K562 (cell line): ENCODE measurements at regions not wholly inside any gene's neighbourhood (a gene's known extent, or its start where the extent isn't known, plus 50 kb on each side); places are given as distances from the start of the nearest gene placed in this dataset.
A peak's percentile ranks its signal among the peaks of the same experiment; 100 is the strongest.

Experiments used
- ATAC-seq: fragments of 200-7000 bp; cut with Tn5 transposase; 3 replicates; pipeline ENCODE4 v1.9.1; 2020; ENCODE audit warnings: moderate library complexity
- BruUV-seq: library from RNA; stranded (reverse); fragments of 400-500 nt; replicated peaks from 2 replicates; lab custom pipeline; 2021; lab: Mats Ljungman, UMichigan
- CTCF ChIA-PET: fragments of 300-600 bp; formaldehyde crosslinking; extraction: SDS; loops from one replicate; lab custom pipeline; 2021; ENCODE audit warnings: low intra/inter-chr PET ratio; lab: Yijun Ruan, JAX
- POLR2A ChIA-PET: fragments of 300-600, 350-650 bp; sonication (Branson Sonifier 250); formaldehyde crosslinking; extraction: SDS; loops from one replicate; lab custom pipeline; 2021; ENCODE audit warnings: antibody characterized with exemption, inconsistent platforms; lab: Yijun Ruan, JAX
- DNase-seq, 4 experiments: peaks; one replicate each; pipeline versions ENCODE4 v3.0.0 to v3.0.0-alpha.2; 2011 to 2018; ENCODE audit warnings: low spot score in 3 of 4, mixed read lengths in 3 of 4; ENCODE audit errors: extremely low read depth in 1 of 4
- FAIRE-seq: peaks from 2 replicates; lab custom pipeline; 2011; peaks lifted over from hg19 to GRCh38; lab: Jason Lieb, UNC
- H2AFZ ChIP-seq: 2 replicates; pipeline ENCODE4 v1.6.0; 2011; ENCODE audit warnings: low read depth, low read length, control low read depth, inconsistent platforms
- H3K27ac ChIP-seq: fragments of 200-600 bp; 3 replicates; pipeline ENCODE4 v1.8.0; 2011; ENCODE audit warnings: low read depth, mild to moderate bottlenecking, control low read depth, inconsistent platforms, low read length, moderate library complexity, mixed read lengths; ENCODE audit errors: extremely low read depth
- H3K27me3 ChIP-seq, 2 experiments: fragments of 300-600 bp in 1 of 2; 2 replicates in 1 of 2; 3 replicates in 1 of 2; pipeline versions ENCODE4 v1.6.0 to v1.8.0; 2011; ENCODE audit warnings: inconsistent platforms in 2 of 2, low read length in 2 of 2, mild to moderate bottlenecking in 1 of 2, mixed read lengths in 1 of 2, moderate library complexity in 1 of 2; ENCODE audit not compliant: control insufficient read depth in 2 of 2, insufficient read depth in 2 of 2
- H3K36me3 ChIP-seq: fragments of 300-600 bp; 3 replicates; pipeline ENCODE4 v1.8.0; 2011; ENCODE audit warnings: mild to moderate bottlenecking, low read length, inconsistent platforms; ENCODE audit not compliant: control insufficient read depth, insufficient read depth
- H3K4me1 ChIP-seq, 2 experiments: fragments of 200-600 bp in 1 of 2; replicated peaks in 1 of 2; 2 replicates in 1 of 2; 3 replicates in 1 of 2; pipeline versions ENCODE4 v1.5.1 to v1.8.0; 2011; ENCODE audit warnings: inconsistent platforms in 2 of 2, low read length in 2 of 2, mild to moderate bottlenecking in 1 of 2, mixed read lengths in 1 of 2, moderate library complexity in 1 of 2; ENCODE audit not compliant: control insufficient read depth in 2 of 2, insufficient read depth in 2 of 2
- H3K4me2 ChIP-seq: 2 replicates; pipeline ENCODE4 v1.6.1; 2011; ENCODE audit warnings: low read length, control low read depth, inconsistent platforms, mixed read lengths; ENCODE audit not compliant: insufficient read depth
- H3K4me3 ChIP-seq: fragments of 200-600 bp; sonication (generic), shearing (Covaris generic); 2 replicates; pipeline ENCODE4 v1.5.1; 2016; ENCODE audit warnings: control low read depth, inconsistent platforms
- H3K79me2 ChIP-seq: fragments of 200-600 bp; 3 replicates; pipeline ENCODE4 v1.8.0; 2011; ENCODE audit warnings: low read length, inconsistent platforms; ENCODE audit not compliant: control insufficient read depth, insufficient read depth
- H3K9ac ChIP-seq, 2 experiments: 2 replicates each; pipeline versions ENCODE4 v1.6.0 to v1.6.1; 2011; ENCODE audit warnings: low read depth in 2 of 2, low read length in 2 of 2, control low read depth in 1 of 2, inconsistent platforms in 1 of 2, mild to moderate bottlenecking in 1 of 2, mixed read lengths in 1 of 2; ENCODE audit not compliant: insufficient read depth in 1 of 2
- H3K9me1 ChIP-seq: one replicate; pipeline ENCODE4 v1.6.0; 2011; ENCODE audit warnings: inconsistent platforms, mild to moderate bottlenecking, low read length, moderate library complexity; ENCODE audit not compliant: control insufficient read depth, insufficient read depth
- H3K9me3 ChIP-seq: replicated peaks from 2 replicates; pipeline ENCODE4 v1.5.1; 2011; ENCODE audit warnings: low read depth, low read length, inconsistent platforms; ENCODE audit not compliant: control insufficient read depth, insufficient read depth
- H4K20me1 ChIP-seq: replicated peaks from 2 replicates; pipeline ENCODE4 v1.6.1; 2011; ENCODE audit warnings: low read length, inconsistent platforms, mixed read lengths; ENCODE audit not compliant: control insufficient read depth, insufficient read depth
- ARID1B ChIP-seq: fragments of 450-650 bp; IDR thresholded peaks from 2 replicates; pipeline ENCODE4 v1.6.1; 2016; ENCODE audit warnings: antibody characterized with exemption, mild to moderate bottlenecking, inconsistent platforms
- TAL1 ChIP-seq: fragments of 450-650 bp; IDR thresholded peaks from 2 replicates; pipeline ENCODE4 v1.6.1; 2016; ENCODE audit warnings: mild to moderate bottlenecking
- TGIF2 ChIP-seq: sonication (generic); formaldehyde crosslinking; IDR thresholded peaks from 2 replicates; pipeline ENCODE4 v1.8.1; 2022; ENCODE audit warnings: mild to moderate bottlenecking, missing genetic modification reagents, moderate library complexity
- TRIM24 ChIP-seq, 2 experiments: fragments of 450-650 bp; IDR thresholded peaks; 2 replicates each; pipeline ENCODE4 v1.6.1; 2016
- ZNF133 ChIP-seq: fragments of 250-450 bp; sonication (Bioruptor Pico); IDR thresholded peaks from 2 replicates; pipeline ENCODE4 v1.4.0; 2020; ENCODE audit warnings: mild to moderate bottlenecking
- WGBS: fragments of 100-300 bp; shearing (Covaris generic); methylation state at CpG from one replicate; pipeline ENCODE4 v1.1.6; 2016; ENCODE audit warnings: low coverage, mixed read lengths; ENCODE audit not compliant: insufficient coverage; ENCODE audit errors: missing lambda C conversion rate; 5-methylcytosine and 5-hydroxymethylcytosine counted together
- in situ Hi-C: fragments of 300-500 bp; cut with MboI; formaldehyde crosslinking; loops from 4 replicates; pipeline ENCODE4 v1.15.0; 2018; ENCODE audit warnings: inconsistent platforms, mixed read lengths
- intact Hi-C: fragments of 100-400 bp; cut with micrococcal nuclease; formaldehyde crosslinking; loops from 2 replicates; pipeline ENCODE4 v1.14.2; 2022

- ChIA-PET POLR2A (no interaction called here), CTCF (no interaction called here)
- Histone ChIP-seq H3K27ac (no peak overlapping the region), H2AFZ (no peak overlapping the region), H3K4me1 (no peaks in the 10 kb centered on the region), H3K36me3 (no peaks in the 10 kb centered on the region), H3K9ac (no peak overlapping the region), H3K9me1 (no peaks in the 10 kb centered on the region), H3K9me3 (no peaks in the 10 kb centered on the region), H3K27me3 (no peaks in the 10 kb centered on the region), H3K79me2 (no peaks in the 10 kb centered on the region), H3K4me3 (no peak overlapping the region), H3K4me2 (no peak overlapping the region), H4K20me1 (no peaks in the 10 kb centered on the region)
- ATAC-seq (no peak), FAIRE-seq (no peak), DNase-seq (no peak)
- TF ChIP-seq ARID1B = peak; percentile 19; the same call in 1 of the 2 replicates
- TF ChIP-seq TAL1 = peak; percentile 23; the same call in 1 of the 2 replicates
- TF ChIP-seq ZNF133 (CRISPR knock-in tag) = no peak
- intact Hi-C loops = no loop called here
- BruUV-seq = no TSS peak
- in situ Hi-C loops = no loop called here
- 6% methylated on average over 1 of the region's 1 CpG for WGBS
These were observed 129.8 kb upstream of the PALMD start for GRCh38 chr1:99516141-99516540.

- no peaks in the 10 kb centered on the region for H4K20me1 ChIP-seq
- no peaks in the 10 kb centered on the region; a peak in 1 of 5 replicates for H3K4me1 ChIP-seq
- POLR2A ChIA-PET = no interaction called here
- H3K9ac ChIP-seq = no peak overlapping the region
- no peak overlapping the region for H3K4me3 ChIP-seq
- H2AFZ ChIP-seq = no peak overlapping the region
- no peak overlapping the region for H3K27ac ChIP-seq
- ATAC-seq (no peak), FAIRE-seq (no peak), DNase-seq (no peak)
- no peaks in the 10 kb centered on the region for H3K79me2 ChIP-seq
- no peaks in the 10 kb centered on the region for H3K9me3 ChIP-seq
- intact Hi-C loops (no loop called here), in situ Hi-C loops (no loop called here)
- CTCF ChIA-PET = no interaction called here
- H3K36me3 ChIP-seq = no peaks in the 10 kb centered on the region
- no peaks in the 10 kb centered on the region for H3K9me1 ChIP-seq
- TF ChIP-seq TRIM24 (IDR thresholded peaks at IDR 0.05) (0 out of 4 replicates have a peak, but pooled peaks of 1 of the 2 experiments have one; percentile 14), TGIF2 (CRISPR knock-in tag) (no peak)
- H3K27me3 ChIP-seq = no peaks in the 10 kb centered on the region
- BruUV-seq = no TSS peak
- H3K4me2 ChIP-seq = no peak overlapping the region
These were observed 125.8 kb upstream of the PALMD start for GRCh38 chr1:99520121-99520520.
